HEK293 (cell line): ENCODE measurements at regions not wholly inside any gene's neighbourhood (a gene's known extent, or its start where the extent isn't known, plus 50 kb on each side); places are given as distances from the start of the nearest gene placed in this dataset.

Experiments used
- CTCF ChIA-PET: fragments of 350-600 bp; formaldehyde crosslinking; extraction: SDS; loops from one replicate; lab custom pipeline; 2021; ENCODE audit warnings: antibody characterized with exemption; lab: Yijun Ruan, JAX
- POLR2A ChIA-PET: fragments of 300-600 bp; formaldehyde crosslinking; extraction: SDS; loops from one replicate; lab custom pipeline; 2020; ENCODE audit warnings: antibody characterized with exemption, inconsistent platforms; lab: Yijun Ruan, JAX
- H3K27ac ChIP-seq: fragments of 200-500 bp; sonication (Bioruptor generic); 2 replicates; pipeline ENCODE4 v1.5.1; 2014; ENCODE audit warnings: low read depth, low read length, control low read depth, inconsistent platforms; ENCODE audit errors: extremely low read depth
- H3K36me3 ChIP-seq, 2 experiments: fragments of 200-500 bp in 1 of 2; sonication (Bioruptor generic) in 1 of 2; 1 replicate in 1 of 2; 2 replicates in 1 of 2; pipeline ENCODE4 v1.5.1; 2014 to 2017; ENCODE audit warnings: inconsistent platforms in 2 of 2, low read length in 2 of 2; ENCODE audit not compliant: control insufficient read depth in 2 of 2, insufficient read depth in 1 of 2
- H3K4me1 ChIP-seq: fragments of 200-500 bp; sonication (Bioruptor generic); 2 replicates; pipeline ENCODE4 v1.5.1; 2014; ENCODE audit warnings: mild to moderate bottlenecking, low read length, inconsistent platforms; ENCODE audit not compliant: control insufficient read depth, insufficient read depth
- H3K4me3 ChIP-seq: 2 replicates; pipeline ENCODE4 v1.5.1; 2011; ENCODE audit warnings: low read depth, mild to moderate bottlenecking, control low read depth, low read length, moderate library complexity
- H3K9me3 ChIP-seq: fragments of 200-500 bp; sonication (Bioruptor generic); 2 replicates; pipeline ENCODE4 v1.5.1; 2014; ENCODE audit warnings: low read depth, low read length, inconsistent platforms; ENCODE audit not compliant: control insufficient read depth, insufficient read depth
- ELK4 ChIP-seq: IDR thresholded peaks from 2 replicates; pipeline ENCODE4 v1.6.1; 2011; ENCODE audit warnings: mild to moderate bottlenecking, low read depth, low read length, borderline replicate concordance
- GFI1B ChIP-seq: fragments of 450-650 bp; formaldehyde crosslinking; IDR thresholded peaks from 2 replicates; pipeline ENCODE4 v1.5.1; 2016; ENCODE audit warnings: missing biosample characterization, missing genetic modification characterization
- INSM2 ChIP-seq: fragments of 450-650 bp; formaldehyde crosslinking; IDR thresholded peaks from 2 replicates; pipeline ENCODE4 v1.5.1; 2016; ENCODE audit warnings: missing biosample characterization, missing genetic modification characterization
- SETDB1 ChIP-seq: IDR thresholded peaks from one replicate; pipeline ENCODE4 v1.6.1; 2017; ENCODE audit warnings: mild to moderate bottlenecking, low read length, moderate library complexity, mixed read lengths; ENCODE audit not compliant: insufficient read length
- SP2 ChIP-seq: fragments of 450-650 bp; formaldehyde crosslinking; IDR thresholded peaks from 2 replicates; pipeline ENCODE4 v1.5.1; 2016; ENCODE audit warnings: missing biosample characterization, missing genetic modification characterization
- SP7 ChIP-seq: fragments of 450-650 bp; formaldehyde crosslinking; IDR thresholded peaks from 2 replicates; pipeline ENCODE4 v1.5.1; 2016; ENCODE audit warnings: missing biosample characterization, missing genetic modification characterization
- TCF7L2 ChIP-seq: IDR thresholded peaks from 2 replicates; pipeline ENCODE4 v1.6.1; 2011; ENCODE audit warnings: low read depth, mild to moderate bottlenecking, inconsistent platforms, low read length, moderate library complexity, borderline replicate concordance
- TSHZ1 ChIP-seq: fragments of 450-650 bp; formaldehyde crosslinking; IDR thresholded peaks from 2 replicates; pipeline ENCODE4 v1.5.1; 2016; ENCODE audit warnings: missing biosample characterization, missing genetic modification characterization, borderline replicate concordance
- ZBTB17 ChIP-seq: fragments of 450-650 bp; formaldehyde crosslinking; IDR thresholded peaks from 2 replicates; pipeline ENCODE4 v1.5.1; 2016; ENCODE audit warnings: missing biosample characterization, missing genetic modification characterization
- ZNF26 ChIP-seq: fragments of 450-650 bp; formaldehyde crosslinking; IDR thresholded peaks from 2 replicates; pipeline ENCODE4 v1.5.1; 2016; ENCODE audit warnings: missing biosample characterization, missing genetic modification characterization
- ZNF274 ChIP-seq, 2 experiments: fragments of 200-500 bp in 1 of 2; fragments of 450-650 bp in 1 of 2; sonication (Bioruptor generic) in 1 of 2; formaldehyde crosslinking in 1 of 2; IDR thresholded peaks; 2 replicates each; pipeline versions ENCODE4 v1.5.1 to v1.6.1; 2014 to 2016; ENCODE audit warnings: borderline replicate concordance in 1 of 2, inconsistent platforms in 1 of 2, low read length in 1 of 2, missing biosample characterization in 1 of 2, missing genetic modification characterization in 1 of 2
- ZNF292 ChIP-seq: fragments of 450-650 bp; formaldehyde crosslinking; IDR thresholded peaks from 2 replicates; pipeline ENCODE4 v1.5.1; 2016; ENCODE audit warnings: low read depth, missing biosample characterization, missing genetic modification characterization, borderline replicate concordance
- ZNF560 ChIP-seq: fragments of 450-650 bp; formaldehyde crosslinking; IDR thresholded peaks from 2 replicates; pipeline ENCODE4 v1.5.1; 2017; ENCODE audit warnings: missing biosample characterization, missing genetic modification characterization, borderline replicate concordance
- ZNF571 ChIP-seq: fragments of 450-650 bp; formaldehyde crosslinking; IDR thresholded peaks from 2 replicates; pipeline ENCODE4 v1.5.0; 2017; ENCODE audit warnings: missing biosample characterization, missing genetic modification characterization
- ZNF776 ChIP-seq: fragments of 450-650 bp; formaldehyde crosslinking; IDR thresholded peaks from 2 replicates; pipeline ENCODE4 v1.5.0; 2017; ENCODE audit warnings: missing biosample characterization, missing genetic modification characterization, borderline replicate concordance
- ZNF791 ChIP-seq: fragments of 450-650 bp; formaldehyde crosslinking; IDR thresholded peaks from 2 replicates; pipeline ENCODE4 v1.5.1; 2016; ENCODE audit warnings: missing biosample characterization, missing genetic modification characterization
- ZSCAN23 ChIP-seq: fragments of 450-650 bp; formaldehyde crosslinking; IDR thresholded peaks from 2 replicates; pipeline ENCODE4 v1.5.1; 2016; ENCODE audit warnings: missing biosample characterization, missing genetic modification characterization

- Histone ChIP-seq H3K27ac (no peak overlapping the region), H3K36me3 (no peaks in the 10 kb centered on the region), H3K9me3 (no peaks in the 10 kb centered on the region), H3K4me1 (no peaks in the 10 kb centered on the region), H3K4me3 (no peak overlapping the region)
- POLR2A ChIA-PET, result no interaction called here
- CTCF ChIA-PET, result no interaction called here
- TF ChIP-seq ZNF571 (tag by site-specific recombination), result no peak
- no peak for TF ChIP-seq ZNF292 (tag by site-specific recombination)
- no peak for TF ChIP-seq ZBTB17
- no peak for TF ChIP-seq ZNF776
- TF ChIP-seq ZNF274 (IDR thresholded peaks at IDR 0.05; ENCODE audit: low read length), result no peak
- no peak for TF ChIP-seq ZNF274 (tag by site-specific recombination; IDR thresholded peaks at IDR 0.05; ENCODE audit: borderline replicate concordance)
- no peak for TF ChIP-seq ELK4
- no peak for TF ChIP-seq SP2
- TF ChIP-seq INSM2 (tag by site-specific recombination), result no peak
- TF ChIP-seq, all 188 proteins: peak for 0
Observed at GRCh38 chr18:40210696-40211095, 1744.3 kb upstream of the PIK3C3 start.

GRCh38 chr18:40208958-40209357, 1746.1 kb upstream of the PIK3C3 start:
- Histone ChIP-seq H3K4me1 (no peaks in the 10 kb centered on the region), H3K27ac (no peak overlapping the region), H3K9me3 (no peaks in the 10 kb centered on the region), H3K4me3 (no peak overlapping the region), H3K36me3 (no peaks in the 10 kb centered on the region)
- ChIA-PET CTCF (no interaction called here), POLR2A (no interaction called here)
- TF ChIP-seq SP2 (no peak), SP7 (tag by site-specific recombination) (no peak), ZSCAN23 (tag by site-specific recombination) (no peak), ZNF26 (tag by site-specific recombination) (no peak), TCF7L2 (no peak), GFI1B (tag by site-specific recombination) (no peak), ZNF791 (no peak), ZNF560 (tag by site-specific recombination) (no peak)

- no peaks in the 10 kb centered on the region for H3K9me3 ChIP-seq
- no peaks in the 10 kb centered on the region for H3K4me1 ChIP-seq
- H3K36me3 ChIP-seq, result no peaks in the 10 kb centered on the region
- H3K27ac ChIP-seq, result no peak overlapping the region
- no peak for TF ChIP-seq TSHZ1 (tag by site-specific recombination)
- TF ChIP-seq SETDB1, result peak; percentile 47
- TF ChIP-seq, all 188 proteins: peak for 1
- CTCF ChIA-PET, result no interaction called here
- H3K4me3 ChIP-seq, result no peak overlapping the region
- POLR2A ChIA-PET, result no interaction called here
Observed at GRCh38 chr18:40197711-40198110, 1757.3 kb upstream of the PIK3C3 start.
